ENCODE measurements at regions not wholly inside any gene's neighbourhood (a gene's known extent, or its start where the extent isn't known, plus 50 kb on each side); places are given as distances from the start of the nearest gene placed in this dataset.

GRCh38 chr12:127790376-127790775, 476.6 kb upstream of the TMEM132C start:
- Histone ChIP-seq H3K4me3 (ENCODE audit: control insufficient read depth in 1 of 7, extremely low read depth in 1 of 7, insufficient read depth in 4 of 7, low read depth in 2 of 7, low read length in 6 of 7) (no peak overlapping the region), H3K36me3 (ENCODE audit: control insufficient read depth in 4 of 4, insufficient read depth in 4 of 4, low read length in 3 of 4) (no peaks in the 10 kb centered on the region), H3K27me3 (replicated peaks in 2 of 5; ENCODE audit: control insufficient read depth in 4 of 5, insufficient read depth in 5 of 5, low read length in 4 of 5) (no peaks in the 10 kb centered on the region), H3K4me1 (ENCODE audit: control extremely low read depth in 1 of 4, control insufficient read depth in 4 of 4, insufficient read depth in 4 of 4, low read length in 3 of 4) (no peaks in the 10 kb centered on the region), H3K9me3 (ENCODE audit: control extremely low read depth in 1 of 5, control insufficient read depth in 4 of 5, insufficient read depth in 2 of 5, low read depth in 1 of 5, low read length in 4 of 5) (no peaks in the 10 kb centered on the region), H3K27ac (ENCODE audit: insufficient read depth in 1 of 2, low read depth in 1 of 2, low read length in 2 of 2, poor library complexity in 1 of 2, severe bottlenecking in 2 of 2) (no peak overlapping the region)
- ChIA-PET POLR2A (no interaction called here), CTCF (interaction anchor here (0.9 to 1.3 kb wide), 2 partner anchors 14 to 16 kb away, joined by 3 read pairs; no protein-coding TSS in a partner anchor)
- DNase-seq: no peak

DNA sequence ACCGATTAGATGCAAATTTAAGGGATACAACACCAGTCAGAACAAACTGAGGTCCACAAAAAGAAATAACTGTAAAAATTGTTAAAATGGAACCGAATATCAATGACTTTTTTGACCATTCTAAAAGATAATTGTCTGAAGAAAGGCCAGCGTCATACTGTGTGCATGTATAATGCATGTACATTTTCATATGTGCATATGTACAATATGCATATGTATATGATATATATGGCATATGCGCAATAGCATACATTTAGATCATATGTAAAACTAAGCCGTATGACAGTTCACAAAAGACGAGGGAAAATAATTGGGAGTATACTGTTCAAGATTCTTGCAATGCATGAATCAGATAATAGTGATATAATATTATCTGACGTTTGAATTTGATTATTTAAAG, 475.8 kb upstream of the TMEM132C start:
- DNase-seq: no peak
- 100% methylated on average over 1 of the region's 7 CpGs for WGBS (ENCODE audit: insufficient coverage)
- POLR2A ChIA-PET: no interaction called here
- Histone ChIP-seq H3K27ac (ENCODE audit: insufficient read depth in 1 of 2, low read depth in 1 of 2, low read length in 2 of 2, poor library complexity in 1 of 2, severe bottlenecking in 2 of 2) (no peak overlapping the region), H3K27me3 (replicated peaks in 2 of 5; ENCODE audit: control insufficient read depth in 4 of 5, insufficient read depth in 5 of 5, low read length in 4 of 5) (no peaks in the 10 kb centered on the region), H3K4me1 (ENCODE audit: control extremely low read depth in 1 of 4, control insufficient read depth in 4 of 4, insufficient read depth in 4 of 4, low read length in 3 of 4) (no peaks in the 10 kb centered on the region), H3K4me3 (ENCODE audit: control insufficient read depth in 1 of 7, extremely low read depth in 1 of 7, insufficient read depth in 4 of 7, low read depth in 2 of 7, low read length in 6 of 7) (no peak overlapping the region), H3K36me3 (ENCODE audit: control insufficient read depth in 4 of 4, insufficient read depth in 4 of 4, low read length in 3 of 4) (no peaks in the 10 kb centered on the region), H3K9me3 (ENCODE audit: control extremely low read depth in 1 of 5, control insufficient read depth in 4 of 5, insufficient read depth in 2 of 5, low read depth in 1 of 5, low read length in 4 of 5) (no peaks in the 10 kb centered on the region)
- CTCF ChIA-PET: interaction anchor here (1.3 kb wide), 1 partner anchor 17 kb away, joined by 3 read pairs; no protein-coding TSS in a partner anchor

DNA sequence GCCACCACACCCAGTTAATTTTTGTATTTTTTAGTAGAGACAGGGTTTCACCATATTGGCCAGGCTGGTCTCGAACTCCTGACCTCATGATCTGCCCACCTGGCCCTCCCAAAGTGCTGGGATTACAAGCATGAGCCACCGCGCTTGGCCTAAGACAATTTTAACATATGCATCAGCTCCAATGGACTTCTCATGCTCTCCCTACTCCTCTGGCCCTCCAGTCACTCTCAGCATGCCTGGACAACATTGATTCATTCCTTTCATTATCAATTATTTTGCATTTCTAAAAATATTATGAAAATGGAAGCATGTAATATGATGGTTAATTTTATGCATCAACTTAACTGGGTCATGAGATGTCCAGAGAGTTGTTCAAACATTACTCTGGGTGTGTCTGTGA, 469.1 kb upstream of the TMEM132C start:
- no peaks in the 10 kb centered on the region for H3K4me1 ChIP-seq (ENCODE audit: control extremely low read depth in 1 of 4, control insufficient read depth in 4 of 4, insufficient read depth in 4 of 4, low read length in 3 of 4)
- ChIA-PET POLR2A (no interaction called here), CTCF (no interaction called here)
- H3K27ac ChIP-seq (ENCODE audit: insufficient read depth in 1 of 2, low read depth in 1 of 2, low read length in 2 of 2, poor library complexity in 1 of 2, severe bottlenecking in 2 of 2): no peak overlapping the region
- DNase-seq: no peak
- no peaks in the 10 kb centered on the region for H3K27me3 ChIP-seq (replicated peaks in 2 of 5; ENCODE audit: control insufficient read depth in 4 of 5, insufficient read depth in 5 of 5, low read length in 4 of 5)
- H3K9me3 ChIP-seq (ENCODE audit: control extremely low read depth in 1 of 5, control insufficient read depth in 4 of 5, insufficient read depth in 2 of 5, low read depth in 1 of 5, low read length in 4 of 5): no peaks in the 10 kb centered on the region
- no peaks in the 10 kb centered on the region for H3K36me3 ChIP-seq (ENCODE audit: control insufficient read depth in 4 of 4, insufficient read depth in 4 of 4, low read length in 3 of 4)
- H3K4me3 ChIP-seq (ENCODE audit: control insufficient read depth in 1 of 7, extremely low read depth in 1 of 7, insufficient read depth in 4 of 7, low read depth in 2 of 7, low read length in 6 of 7): no peak overlapping the region
- 87% methylated on average over 3 of the region's 3 CpGs for WGBS (ENCODE audit: insufficient coverage)

- H3K4me3 ChIP-seq (ENCODE audit: control insufficient read depth in 1 of 7, extremely low read depth in 1 of 7, insufficient read depth in 4 of 7, low read depth in 2 of 7, low read length in 6 of 7): no peak overlapping the region
- no peaks in the 10 kb centered on the region for H3K27me3 ChIP-seq (replicated peaks in 2 of 5; ENCODE audit: control insufficient read depth in 4 of 5, insufficient read depth in 5 of 5, low read length in 4 of 5)
- H3K4me1 ChIP-seq (ENCODE audit: control extremely low read depth in 1 of 4, control insufficient read depth in 4 of 4, insufficient read depth in 4 of 4, low read length in 3 of 4): no peaks in the 10 kb centered on the region
- ChIA-PET POLR2A (no interaction called here), CTCF (no interaction called here)
- H3K36me3 ChIP-seq (ENCODE audit: control insufficient read depth in 4 of 4, insufficient read depth in 4 of 4, low read length in 3 of 4): no peaks in the 10 kb centered on the region
- H3K27ac ChIP-seq (ENCODE audit: insufficient read depth in 1 of 2, low read depth in 1 of 2, low read length in 2 of 2, poor library complexity in 1 of 2, severe bottlenecking in 2 of 2): no peak overlapping the region
- WGBS (ENCODE audit: insufficient coverage): 98% methylated on average over 6 of the region's 6 CpGs
- H3K9me3 ChIP-seq (ENCODE audit: control extremely low read depth in 1 of 5, control insufficient read depth in 4 of 5, insufficient read depth in 2 of 5, low read depth in 1 of 5, low read length in 4 of 5): no peaks in the 10 kb centered on the region
- no peak for DNase-seq
Observed at GRCh38 chr12:127802271-127802670, 464.7 kb upstream of the TMEM132C start.

GRCh38 chr12:127803545-127803944, 463.4 kb upstream of the TMEM132C start:
- Histone ChIP-seq H3K27ac (ENCODE audit: insufficient read depth in 1 of 2, low read depth in 1 of 2, low read length in 2 of 2, poor library complexity in 1 of 2, severe bottlenecking in 2 of 2) (no peak overlapping the region), H3K4me1 (ENCODE audit: control extremely low read depth in 1 of 4, control insufficient read depth in 4 of 4, insufficient read depth in 4 of 4, low read length in 3 of 4) (no peaks in the 10 kb centered on the region), H3K27me3 (replicated peaks in 2 of 5; ENCODE audit: control insufficient read depth in 4 of 5, insufficient read depth in 5 of 5, low read length in 4 of 5) (no peaks in the 10 kb centered on the region), H3K36me3 (ENCODE audit: control insufficient read depth in 4 of 4, insufficient read depth in 4 of 4, low read length in 3 of 4) (no peaks in the 10 kb centered on the region), H3K4me3 (ENCODE audit: control insufficient read depth in 1 of 7, extremely low read depth in 1 of 7, insufficient read depth in 4 of 7, low read depth in 2 of 7, low read length in 6 of 7) (no peak overlapping the region), H3K9me3 (ENCODE audit: control extremely low read depth in 1 of 5, control insufficient read depth in 4 of 5, insufficient read depth in 2 of 5, low read depth in 1 of 5, low read length in 4 of 5) (no peaks in the 10 kb centered on the region)
- WGBS (ENCODE audit: insufficient coverage): 89% methylated on average over 2 of the region's 3 CpGs
- POLR2A ChIA-PET: no interaction called here
- no peak for DNase-seq
- CTCF ChIA-PET: no interaction called here

GRCh38 chr12:127809275-127809674, 457.7 kb upstream of the TMEM132C start:
- ChIA-PET POLR2A (no interaction called here), CTCF (interaction anchor here (1.1 to 1.5 kb wide), 3 partner anchors 9 to 120 kb away, joined by 3 to 6 read pairs (median 3); no protein-coding TSS in a partner anchor)
- no peak overlapping the region for H3K4me3 ChIP-seq (ENCODE audit: control insufficient read depth in 1 of 7, extremely low read depth in 1 of 7, insufficient read depth in 4 of 7, low read depth in 2 of 7, low read length in 6 of 7)
- H3K36me3 ChIP-seq (ENCODE audit: control insufficient read depth in 4 of 4, insufficient read depth in 4 of 4, low read length in 3 of 4): no peaks in the 10 kb centered on the region
- H3K27ac ChIP-seq (ENCODE audit: insufficient read depth in 1 of 2, low read depth in 1 of 2, low read length in 2 of 2, poor library complexity in 1 of 2, severe bottlenecking in 2 of 2): peak overlapping the region; percentile 33 to 62
- H3K27me3 ChIP-seq (replicated peaks in 2 of 5; ENCODE audit: control insufficient read depth in 4 of 5, insufficient read depth in 5 of 5, low read length in 4 of 5): no peaks in the 10 kb centered on the region
- DNase-seq: peak; percentile 63 to 86 (median 84)
- no peaks in the 10 kb centered on the region for H3K9me3 ChIP-seq (ENCODE audit: control extremely low read depth in 1 of 5, control insufficient read depth in 4 of 5, insufficient read depth in 2 of 5, low read depth in 1 of 5, low read length in 4 of 5)
- peaks cover 0 to 16% (median 0%) of the 10 kb centered on the region in 4 experiments for H3K4me1 ChIP-seq (ENCODE audit: control extremely low read depth in 1 of 4, control insufficient read depth in 4 of 4, insufficient read depth in 4 of 4, low read length in 3 of 4)
- 84% methylated on average over 1 of the region's 1 CpG for WGBS (ENCODE audit: insufficient coverage)

- Histone ChIP-seq H3K9me3 (ENCODE audit: control extremely low read depth in 1 of 5, control insufficient read depth in 4 of 5, insufficient read depth in 2 of 5, low read depth in 1 of 5, low read length in 4 of 5) (no peaks in the 10 kb centered on the region), H3K4me1 (ENCODE audit: control extremely low read depth in 1 of 4, control insufficient read depth in 4 of 4, insufficient read depth in 4 of 4, low read length in 3 of 4) (peaks cover 0 to 16% (median 0%) of the 10 kb centered on the region in 4 experiments), H3K36me3 (ENCODE audit: control insufficient read depth in 4 of 4, insufficient read depth in 4 of 4, low read length in 3 of 4) (no peaks in the 10 kb centered on the region), H3K27me3 (replicated peaks in 2 of 5; ENCODE audit: control insufficient read depth in 4 of 5, insufficient read depth in 5 of 5, low read length in 4 of 5) (no peaks in the 10 kb centered on the region), H3K4me3 (ENCODE audit: control insufficient read depth in 1 of 7, extremely low read depth in 1 of 7, insufficient read depth in 4 of 7, low read depth in 2 of 7, low read length in 6 of 7) (no peak overlapping the region), H3K27ac (ENCODE audit: insufficient read depth in 1 of 2, low read depth in 1 of 2, low read length in 2 of 2, poor library complexity in 1 of 2, severe bottlenecking in 2 of 2) (peak overlapping the region in 1 of 2 experiments; percentile 62)
- CTCF ChIA-PET: interaction anchor here (0.7 to 1.5 kb wide), 5 partner anchors 10 to 250 kb away, joined by 3 to 6 read pairs (median 3); no protein-coding TSS in a partner anchor
- 7% methylated on average over 2 of the region's 4 CpGs for WGBS (ENCODE audit: insufficient coverage)
- DNase-seq: peak; percentile 71 to 91 (median 88)
- POLR2A ChIA-PET: no interaction called here
Observed at GRCh38 chr12:127810041-127810440, 456.9 kb upstream of the TMEM132C start.

All from common myeloid progenitor, CD34-positive (primary cell).